ENCODE measurements at regions not wholly inside any gene's neighbourhood (a gene's known extent, or its start where the extent isn't known, plus 50 kb on each side); places are given as distances from the start of the nearest gene placed in this dataset.

GRCh38 chr5:8857051-8857450 lies 688.8 kb downstream of the SEMA5A start:
- no peak for DNase-seq (ENCODE audit: low spot score)

GRCh38 chr5:8861764-8862163 lies 684.1 kb downstream of the SEMA5A start:
- no peak for DNase-seq (ENCODE audit: low spot score)

- DNase-seq (ENCODE audit: low spot score): no peak
Measured at GRCh38 chr5:8864053-8864452, 681.8 kb downstream of the SEMA5A start.

- no peak for DNase-seq (ENCODE audit: low spot score)
Measured at GRCh38 chr5:8865266-8865665, 680.6 kb downstream of the SEMA5A start.

GRCh38 chr5:8865686-8866374 lies 680.0 kb downstream of the SEMA5A start:
- DNase-seq (ENCODE audit: low spot score): no peak

GRCh38 chr5:8868283-8868682 lies 677.6 kb downstream of the SEMA5A start:
- DNase-seq (ENCODE audit: low spot score): no peak

- no peak for DNase-seq (ENCODE audit: low spot score)
Measured at GRCh38 chr5:8869932-8870331, 675.9 kb downstream of the SEMA5A start.

- no peak for DNase-seq (ENCODE audit: low spot score)
Measured at GRCh38 chr5:8870349-8870958, 675.4 kb downstream of the SEMA5A start.

- no peak for DNase-seq (ENCODE audit: low spot score)
Measured at GRCh38 chr5:8870959-8871355, 674.9 kb downstream of the SEMA5A start.

GRCh38 chr5:8871446-8871845 lies 674.4 kb downstream of the SEMA5A start:
- DNase-seq (ENCODE audit: low spot score): no peak

GRCh38 chr5:8875722-8876121 lies 670.2 kb downstream of the SEMA5A start:
- DNase-seq (ENCODE audit: low spot score): no peak

GRCh38 chr5:8879248-8879647 lies 666.6 kb downstream of the SEMA5A start:
- no peak for DNase-seq (ENCODE audit: low spot score)

- DNase-seq (ENCODE audit: low spot score): no peak
Measured at GRCh38 chr5:8884029-8884428, 661.8 kb downstream of the SEMA5A start.

GRCh38 chr5:8892926-8893325 lies 652.9 kb downstream of the SEMA5A start:
- DNase-seq (ENCODE audit: low spot score): no peak

- no peak for DNase-seq (ENCODE audit: low spot score)
Measured at GRCh38 chr5:8894031-8894430, 651.8 kb downstream of the SEMA5A start.

- no peak for DNase-seq (ENCODE audit: low spot score)
Measured at GRCh38 chr5:8895062-8895461, 650.8 kb downstream of the SEMA5A start.

- DNase-seq (ENCODE audit: low spot score): no peak
Measured at GRCh38 chr5:8895599-8895998, 650.3 kb downstream of the SEMA5A start.

- no peak for DNase-seq (ENCODE audit: low spot score)
Measured at GRCh38 chr5:8897316-8897715, 648.6 kb downstream of the SEMA5A start.

- no peak for DNase-seq (ENCODE audit: low spot score)
Measured at GRCh38 chr5:8905021-8905420, 640.9 kb downstream of the SEMA5A start.

- DNase-seq (ENCODE audit: low spot score): no peak
Measured at GRCh38 chr5:8906303-8906967, 639.4 kb downstream of the SEMA5A start.

- no peak for DNase-seq (ENCODE audit: low spot score)
Measured at GRCh38 chr5:8907168-8907868, 638.6 kb downstream of the SEMA5A start.

- no peak for DNase-seq (ENCODE audit: low spot score)
Measured at GRCh38 chr5:8908055-8908683, 637.7 kb downstream of the SEMA5A start.

Measured in kidney capillary endothelial cell (primary cell).